ENCODE measurements at regions not wholly inside any gene's neighbourhood (a gene's known extent, or its start where the extent isn't known, plus 50 kb on each side); places are given as distances from the start of the nearest gene placed in this dataset.

DNA sequence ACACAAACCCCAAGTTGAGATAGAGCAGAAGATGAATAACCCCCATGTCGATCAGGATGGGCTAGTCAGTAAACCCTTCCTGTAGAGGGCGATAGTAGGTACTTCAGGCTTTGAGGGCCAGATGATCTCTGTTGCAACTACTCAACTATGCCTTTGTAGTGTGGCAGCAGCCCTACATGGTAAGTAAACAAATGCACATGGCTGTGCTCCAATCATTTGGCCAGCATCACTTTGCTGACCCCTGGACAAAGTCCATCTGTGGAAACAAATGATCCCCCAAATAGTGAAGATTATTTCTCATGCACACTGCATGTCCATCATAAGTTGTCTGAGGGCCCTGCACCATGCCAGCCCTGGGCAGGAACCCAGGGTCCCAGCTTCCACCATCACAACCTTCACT is 402.2 kb upstream of the PROK2 start:
- no peak overlapping the region for H3K4me3 ChIP-seq (ENCODE audit: low read depth, low read length)
- peak; percentile 10 for DNase-seq (ENCODE audit: low read depth)
- TF ChIP-seq, protein P1, sequence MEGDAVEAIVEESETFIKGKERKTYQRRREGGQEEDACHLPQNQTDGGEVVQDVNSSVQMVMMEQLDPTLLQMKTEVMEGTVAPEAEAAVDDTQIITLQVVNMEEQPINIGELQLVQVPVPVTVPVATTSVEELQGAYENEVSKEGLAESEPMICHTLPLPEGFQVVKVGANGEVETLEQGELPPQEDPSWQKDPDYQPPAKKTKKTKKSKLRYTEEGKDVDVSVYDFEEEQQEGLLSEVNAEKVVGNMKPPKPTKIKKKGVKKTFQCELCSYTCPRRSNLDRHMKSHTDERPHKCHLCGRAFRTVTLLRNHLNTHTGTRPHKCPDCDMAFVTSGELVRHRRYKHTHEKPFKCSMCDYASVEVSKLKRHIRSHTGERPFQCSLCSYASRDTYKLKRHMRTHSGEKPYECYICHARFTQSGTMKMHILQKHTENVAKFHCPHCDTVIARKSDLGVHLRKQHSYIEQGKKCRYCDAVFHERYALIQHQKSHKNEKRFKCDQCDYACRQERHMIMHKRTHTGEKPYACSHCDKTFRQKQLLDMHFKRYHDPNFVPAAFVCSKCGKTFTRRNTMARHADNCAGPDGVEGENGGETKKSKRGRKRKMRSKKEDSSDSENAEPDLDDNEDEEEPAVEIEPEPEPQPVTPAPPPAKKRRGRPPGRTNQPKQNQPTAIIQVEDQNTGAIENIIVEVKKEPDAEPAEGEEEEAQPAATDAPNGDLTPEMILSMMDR (conservative IDR thresholded peaks at IDR 0.05; ENCODE audit: low read depth, low read length): peak; percentile 34

GRCh38 chr3:72186400-72186855 is 401.5 kb upstream of the PROK2 start:
- TF ChIP-seq, protein P1 (conservative IDR thresholded peaks at IDR 0.05; ENCODE audit: low read depth, low read length): no peak
- peak; percentile 25 for DNase-seq (ENCODE audit: low read depth)
- H3K4me3 ChIP-seq (ENCODE audit: low read depth, low read length): no peak overlapping the region

DNA sequence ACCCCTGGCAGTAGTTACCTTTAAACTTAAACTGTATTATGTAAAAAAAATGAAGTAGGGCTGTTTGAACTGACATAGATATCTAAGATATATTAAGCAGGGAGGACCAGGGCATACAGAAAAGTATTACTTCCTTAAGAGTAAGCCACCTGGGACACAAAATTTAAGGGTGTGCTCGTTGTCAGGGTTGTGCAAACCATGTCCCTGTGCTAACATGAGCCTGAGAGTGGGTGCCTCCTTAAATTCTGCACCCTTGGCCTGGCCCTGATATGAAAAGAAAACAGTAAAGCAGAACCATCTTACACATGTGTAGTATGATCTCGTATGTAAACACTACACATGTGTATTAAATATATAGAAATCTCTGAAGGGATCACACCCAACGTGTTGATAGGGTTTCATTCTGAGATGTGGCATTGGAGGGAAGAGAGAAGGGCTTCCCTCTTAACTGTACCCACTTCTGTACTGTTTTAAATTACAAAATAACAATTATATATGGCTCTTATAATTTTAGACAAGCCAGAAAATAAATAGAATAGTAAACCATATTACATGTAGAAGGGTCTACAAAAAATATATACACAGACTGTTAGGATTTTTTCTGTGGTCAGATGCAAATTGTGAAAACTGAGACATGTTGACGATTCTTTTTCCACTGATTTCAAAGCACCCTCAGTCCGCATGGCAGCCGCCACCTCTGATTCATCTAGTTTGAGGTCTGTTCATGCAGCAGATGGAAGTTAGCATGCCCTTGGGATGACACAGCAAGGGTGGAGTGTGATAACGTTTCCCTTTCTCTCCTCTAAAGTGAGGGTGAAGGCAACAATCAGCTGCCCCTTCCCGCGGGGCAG is 400.8 kb upstream of the PROK2 start:
- DNase-seq (ENCODE audit: low read depth): peak; percentile 68
- H3K4me3 ChIP-seq (ENCODE audit: low read depth, low read length): no peak overlapping the region

DNA sequence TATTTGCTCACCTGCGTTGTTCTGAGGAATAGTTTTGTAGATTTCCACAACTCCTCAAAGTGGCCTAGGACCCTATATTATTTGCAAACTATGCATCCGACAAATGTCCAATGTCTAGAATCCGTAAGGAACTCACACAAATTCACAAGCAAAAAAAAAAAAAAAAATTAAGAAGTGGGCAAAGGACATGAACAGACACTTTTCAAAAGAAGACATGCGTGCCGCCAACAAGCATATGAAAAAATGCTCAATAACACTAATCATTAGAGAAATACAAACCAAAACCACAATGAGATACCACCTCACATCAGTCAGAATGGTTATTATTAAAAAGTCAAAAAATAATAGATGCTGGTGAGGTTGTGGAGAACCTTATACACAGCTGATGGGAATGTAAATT is 398.5 kb upstream of the PROK2 start:
- DNase-seq (ENCODE audit: low read depth): no peak
- no peak overlapping the region for H3K4me3 ChIP-seq (ENCODE audit: low read depth, low read length)
- TF ChIP-seq, protein P1 (conservative IDR thresholded peaks at IDR 0.05; ENCODE audit: low read depth, low read length): no peak

More for the DNA sequence above, 400.8 kb upstream of the PROK2 start:
- TF ChIP-seq, protein P1 (conservative IDR thresholded peaks at IDR 0.05; ENCODE audit: low read depth, low read length): no peak

DNA sequence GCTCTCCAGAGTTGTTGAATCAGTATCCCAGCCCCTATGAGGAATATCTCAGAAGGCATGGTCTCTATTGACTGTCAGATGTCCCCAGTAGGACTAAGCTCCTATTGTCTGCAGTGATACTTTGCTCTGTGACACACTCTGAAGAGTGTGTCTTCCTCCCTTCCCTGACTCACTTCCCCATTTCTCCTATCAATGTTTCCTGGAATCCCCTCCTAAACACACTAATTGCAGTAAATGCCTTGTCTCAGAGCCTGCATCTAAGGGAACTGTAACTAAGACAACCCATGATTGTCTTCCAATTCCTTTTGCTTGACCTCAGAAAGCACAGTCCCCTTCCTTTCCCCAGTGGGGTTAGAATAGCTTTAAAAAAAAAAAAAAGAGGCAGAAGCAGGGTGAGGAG is 397.3 kb upstream of the PROK2 start:
- no peak overlapping the region for H3K4me3 ChIP-seq (ENCODE audit: low read depth, low read length)
- no peak for DNase-seq (ENCODE audit: low read depth)
- TF ChIP-seq, protein P1 (conservative IDR thresholded peaks at IDR 0.05; ENCODE audit: low read depth, low read length): no peak

GRCh38 chr3:72181251-72181650 is 396.3 kb upstream of the PROK2 start:
- TF ChIP-seq, protein P1 (conservative IDR thresholded peaks at IDR 0.05; ENCODE audit: low read depth, low read length): no peak
- no peak for DNase-seq (ENCODE audit: low read depth)
- H3K4me3 ChIP-seq (ENCODE audit: low read depth, low read length): no peak overlapping the region

DNA sequence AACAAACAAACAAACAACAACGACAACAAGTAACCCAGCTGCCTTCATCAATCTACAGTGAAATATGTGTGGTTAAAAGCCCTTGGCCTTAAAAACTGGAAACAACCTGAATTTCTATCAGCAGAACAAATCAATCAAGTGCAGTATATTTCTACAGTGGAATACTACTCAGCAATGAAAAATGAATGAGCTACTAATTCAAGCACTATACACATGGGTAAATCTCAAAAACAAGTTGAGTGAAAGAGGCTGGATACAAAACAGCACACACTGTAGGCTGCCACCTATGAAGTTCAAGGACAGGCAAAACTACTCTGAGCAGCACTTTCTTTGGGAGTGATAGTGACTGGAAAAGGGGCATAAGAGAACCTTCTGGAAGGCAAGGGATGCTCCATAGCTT is 395.5 kb upstream of the PROK2 start:
- DNase-seq (ENCODE audit: low read depth): no peak
- TF ChIP-seq, protein P1 (conservative IDR thresholded peaks at IDR 0.05; ENCODE audit: low read depth, low read length): no peak
- H3K4me3 ChIP-seq (ENCODE audit: low read depth, low read length): no peak overlapping the region

Measured in choroid plexus epithelial cell (primary cell).